PC-9 (cell line): ENCODE measurements at regions not wholly inside any gene's neighbourhood (a gene's known extent, or its start where the extent isn't known, plus 50 kb on each side); places are given as distances from the start of the nearest gene placed in this dataset.
A peak's percentile ranks its signal among the peaks of the same experiment; 100 is the strongest.

Experiments
- BruUV-seq: library from RNA; stranded (reverse); fragments of 400-500 nt; replicated peaks from 2 replicates; lab custom pipeline; 2021; lab: Mats Ljungman, UMichigan
- CTCF ChIA-PET: fragments of 300-600 bp; sonication (Branson Sonifier 250); formaldehyde crosslinking; loops from one replicate; lab custom pipeline; 2022; ENCODE audit warnings: antibody characterized with exemption; lab: Charles Lee
- POLR2A ChIA-PET: fragments of 300-600 bp; sonication (Branson Sonifier 250); formaldehyde crosslinking; loops from one replicate; lab custom pipeline; 2022; ENCODE audit warnings: antibody characterized with exemption; ENCODE audit not compliant: unreplicated experiment; lab: Charles Lee
- DNase-seq, 2 experiments: peaks; one replicate each; pipeline versions ENCODE4 v3.0.0 to v3.0.0-alpha.2; 2015 to 2022; ENCODE audit warnings: mixed read lengths in 1 of 2
- H2AFZ ChIP-seq: fragments of 200-600 bp; sonication (generic); 2 replicates; pipeline ENCODE4 v1.8.1; 2017; ENCODE audit warnings: antibody characterized with exemption
- H3F3A ChIP-seq: fragments of 200-600 bp; sonication (generic); 2 replicates; pipeline ENCODE4 v1.8.1; 2017; ENCODE audit warnings: antibody characterized with exemption, mild to moderate bottlenecking, low read depth; ENCODE audit not compliant: insufficient read depth
- H3K27ac ChIP-seq: fragments of 200-600 bp; sonication (generic); 2 replicates; pipeline ENCODE4 v1.6.1; 2016; ENCODE audit warnings: mixed run types
- H3K27me3 ChIP-seq: fragments of 200-600 bp; sonication (generic); 2 replicates; pipeline ENCODE4 v1.6.1; 2016; ENCODE audit warnings: low read depth, mixed run types; ENCODE audit not compliant: insufficient read depth
- H3K36me3 ChIP-seq: fragments of 200-600 bp; sonication (generic); 2 replicates; pipeline ENCODE4 v1.6.1; 2016; ENCODE audit warnings: low read depth, mixed run types
- H3K4me1 ChIP-seq: fragments of 200-600 bp; sonication (generic); replicated peaks from 2 replicates; pipeline ENCODE4 v1.6.1; 2016; ENCODE audit warnings: mixed run types; ENCODE audit not compliant: insufficient read depth
- H3K4me2 ChIP-seq: fragments of 200-600 bp; sonication (generic); 2 replicates; pipeline ENCODE4 v1.6.1; 2017; ENCODE audit warnings: mixed run types
- H3K4me3 ChIP-seq: fragments of 200-600 bp; sonication (generic); 2 replicates; pipeline ENCODE4 v1.6.1; 2016; ENCODE audit warnings: mixed run types
- H3K79me2 ChIP-seq: fragments of 200-600 bp; sonication (generic); 2 replicates; pipeline ENCODE4 v1.6.1; 2017; ENCODE audit warnings: low read depth, mixed run types
- H3K9me2 ChIP-seq: fragments of 200-600 bp; sonication (generic); 2 replicates; pipeline ENCODE4 v1.8.1; 2017; ENCODE audit warnings: mild to moderate bottlenecking; ENCODE audit not compliant: insufficient read depth
- H3K9me3 ChIP-seq: fragments of 200-600 bp; sonication (generic); 2 replicates; pipeline ENCODE4 v1.8.1; 2016; ENCODE audit warnings: low read depth; ENCODE audit not compliant: insufficient read depth
- H4K20me1 ChIP-seq: fragments of 200-600 bp; sonication (generic); 2 replicates; pipeline ENCODE4 v1.8.1; 2017; ENCODE audit not compliant: insufficient read depth
- CTCF ChIP-seq: fragments of 200-600 bp; sonication (generic); conservative IDR thresholded peaks from 2 replicates; pipeline ENCODE4 v1.6.1; 2017; ENCODE audit warnings: mixed run types, antibody characterized with exemption, mild to moderate bottlenecking, moderate library complexity
- EZH2 ChIP-seq: fragments of 200-600 bp; sonication (generic); IDR thresholded peaks from 2 replicates; pipeline ENCODE4 v1.8.0; 2017; ENCODE audit warnings: antibody characterized with exemption, low read depth
- intact Hi-C: fragments of 100-400 bp; cut with micrococcal nuclease; formaldehyde crosslinking; loops from one replicate; pipeline ENCODE4 v1.10.0; 2022; ENCODE audit not compliant: unreplicated experiment

- Histone ChIP-seq H3K4me3 (no peak overlapping the region), H3K27ac (peak overlapping the region; percentile 38), H3K79me2 (no peaks in the 10 kb centered on the region), H3F3A (no peaks in the 10 kb centered on the region), H2AFZ (peak overlapping the region; percentile 23; the same call in 1 of the 2 replicates), H3K4me1 (peaks cover 13% of the 10 kb centered on the region), H3K4me2 (no peak overlapping the region; the same call in 1 of the 2 replicates), H3K9me3 (no peaks in the 10 kb centered on the region), H3K9me2 (no peaks in the 10 kb centered on the region), H3K36me3 (no peaks in the 10 kb centered on the region), H3K27me3 (no peaks in the 10 kb centered on the region), H4K20me1 (no peaks in the 10 kb centered on the region)
- DNase-seq = peak in 1 of 2 experiments; percentile 57
- ChIA-PET POLR2A (no interaction called here), CTCF (no interaction called here)
- no TSS peak for BruUV-seq
- intact Hi-C loops = no loop called here
- TF ChIP-seq EZH2 = no peak
- no peak for TF ChIP-seq CTCF
Measured at GRCh38 chr18:55048892-55049291, 89.6 kb upstream of the CCDC68 start.

DNA sequence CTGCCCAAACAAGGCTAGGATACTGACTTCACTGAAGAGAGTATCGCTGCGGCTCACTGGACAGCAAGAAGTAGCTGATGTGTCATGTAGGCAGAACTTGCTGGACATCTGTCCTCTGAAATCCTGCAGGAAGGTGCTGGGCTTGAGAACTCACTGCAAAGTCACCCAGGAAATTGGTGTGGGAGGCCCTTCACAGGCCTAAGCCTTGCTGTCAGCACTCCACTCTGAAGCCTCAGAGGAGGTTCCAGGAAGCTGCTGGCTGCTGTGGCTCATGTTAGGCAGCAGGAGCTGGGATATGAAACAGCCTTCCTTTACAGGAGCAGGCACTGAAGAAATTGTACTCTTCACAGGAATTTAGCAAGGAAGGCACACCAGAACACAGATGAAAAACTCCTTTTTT lies 88.3 kb upstream of the CCDC68 start:
- H3K79me2 ChIP-seq = no peaks in the 10 kb centered on the region
- H3F3A ChIP-seq = no peaks in the 10 kb centered on the region
- H3K27ac ChIP-seq = no peak overlapping the region
- no peak for DNase-seq
- H3K4me2 ChIP-seq = no peak overlapping the region
- no peaks in the 10 kb centered on the region for H3K9me3 ChIP-seq
- H3K4me3 ChIP-seq = no peak overlapping the region
- no TSS peak for BruUV-seq
- H3K9me2 ChIP-seq = no peaks in the 10 kb centered on the region
- H3K36me3 ChIP-seq = no peaks in the 10 kb centered on the region
- no peak for TF ChIP-seq EZH2
- TF ChIP-seq CTCF = no peak
- CTCF ChIA-PET = no interaction called here
- H2AFZ ChIP-seq = peak overlapping the region; percentile 64; the same call in 1 of the 2 replicates
- intact Hi-C loops = no loop called here
- H4K20me1 ChIP-seq = no peaks in the 10 kb centered on the region
- peaks cover 13% of the 10 kb centered on the region for H3K4me1 ChIP-seq
- POLR2A ChIA-PET = no interaction called here
- no peaks in the 10 kb centered on the region for H3K27me3 ChIP-seq

DNA sequence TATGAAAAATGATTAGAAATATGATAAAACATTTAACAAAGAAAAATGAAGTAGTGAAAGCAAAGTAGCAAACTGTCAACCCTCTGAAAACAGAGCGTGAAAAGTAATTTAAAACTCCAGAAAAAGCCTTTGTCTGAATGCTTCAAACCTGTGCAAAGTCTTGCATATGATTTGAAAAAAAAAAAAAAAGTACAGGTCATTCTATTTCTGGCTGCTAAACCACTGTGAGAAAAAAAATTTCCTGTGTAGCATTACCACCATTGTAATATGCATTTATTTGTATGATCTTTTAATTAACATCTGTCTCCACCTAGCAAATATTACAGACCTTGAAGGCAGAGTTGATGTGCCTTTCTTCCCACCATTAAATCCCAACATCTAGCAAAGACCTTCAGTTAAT lies 82.1 kb upstream of the CCDC68 start:
- Histone ChIP-seq H3K79me2 (no peaks in the 10 kb centered on the region), H3K4me3 (no peak overlapping the region), H2AFZ (no peak overlapping the region), H3K4me2 (no peak overlapping the region), H3K9me2 (no peaks in the 10 kb centered on the region; the same call in 1 of the 2 replicates), H4K20me1 (no peaks in the 10 kb centered on the region), H3K27ac (no peak overlapping the region), H3K4me1 (no peaks in the 10 kb centered on the region), H3K9me3 (no peaks in the 10 kb centered on the region), H3K27me3 (no peaks in the 10 kb centered on the region), H3K36me3 (no peaks in the 10 kb centered on the region), H3F3A (no peaks in the 10 kb centered on the region)
- ChIA-PET POLR2A (no interaction called here), CTCF (no interaction called here)
- no TSS peak for BruUV-seq
- TF ChIP-seq CTCF (no peak), EZH2 (no peak)
- no peak for DNase-seq
- intact Hi-C loops = no loop called here
